GM19468 (cell line): ENCODE measurements at regions not wholly inside any gene's neighbourhood (a gene's known extent, or its start where the extent isn't known, plus 50 kb on each side); places are given as distances from the start of the nearest gene placed in this dataset.
"Not testable (repeated sequence)": the region's sequence is repeated elsewhere in the genome, so short reads cannot be mapped to it uniquely, and the experiment has no call there.

Experiments
- ATAC-seq: cut with Tn5 transposase; IDR thresholded peaks from one replicate; pipeline ENCODE4 v1.9.1; 2021; ENCODE audit warnings: mild to moderate bottlenecking, moderate library complexity, moderate number of reproducible peaks; ENCODE audit not compliant: unreplicated experiment; ENCODE audit errors: extremely low read depth

DNA sequence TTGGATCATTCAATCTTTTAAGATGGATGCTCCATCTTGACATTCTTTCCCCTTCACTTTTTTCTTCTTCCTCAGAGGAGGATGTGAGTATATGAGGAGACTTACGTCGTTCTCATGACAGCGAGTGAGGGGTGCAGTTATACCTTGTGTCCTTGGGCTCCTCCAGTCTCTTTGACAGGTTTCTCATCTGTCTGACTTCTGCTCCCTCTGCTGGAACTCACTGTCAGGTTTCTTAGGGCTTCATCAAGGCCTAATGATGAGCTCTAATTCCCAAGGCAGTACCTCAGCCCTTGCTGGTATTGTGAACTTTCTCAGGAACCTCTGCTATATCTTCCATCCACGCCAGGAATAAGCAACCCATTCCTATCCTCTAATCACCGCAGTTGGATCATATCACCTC, 237.8 kb upstream of the ADGRL3 start:
- no peak for ATAC-seq

DNA sequence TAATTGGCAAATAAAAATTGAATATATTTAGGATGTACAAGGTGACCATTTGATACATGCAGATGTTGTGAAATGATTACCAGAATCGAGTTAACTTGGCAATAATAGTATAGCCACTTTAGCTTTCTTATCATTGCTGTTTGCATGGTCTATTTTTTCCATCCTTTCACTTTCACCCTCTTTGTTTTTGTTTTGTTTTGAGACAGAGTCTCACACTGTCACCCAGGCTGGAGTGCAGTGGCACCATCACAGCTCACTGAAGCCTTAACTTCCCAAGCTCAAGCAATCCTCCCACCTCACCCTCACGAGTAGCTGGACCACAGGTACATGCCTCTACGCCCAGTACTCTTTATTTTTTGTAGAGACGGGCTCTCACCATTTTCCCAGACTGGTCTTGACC, 218.6 kb upstream of the ADGRL3 start:
- ATAC-seq: no peak

DNA sequence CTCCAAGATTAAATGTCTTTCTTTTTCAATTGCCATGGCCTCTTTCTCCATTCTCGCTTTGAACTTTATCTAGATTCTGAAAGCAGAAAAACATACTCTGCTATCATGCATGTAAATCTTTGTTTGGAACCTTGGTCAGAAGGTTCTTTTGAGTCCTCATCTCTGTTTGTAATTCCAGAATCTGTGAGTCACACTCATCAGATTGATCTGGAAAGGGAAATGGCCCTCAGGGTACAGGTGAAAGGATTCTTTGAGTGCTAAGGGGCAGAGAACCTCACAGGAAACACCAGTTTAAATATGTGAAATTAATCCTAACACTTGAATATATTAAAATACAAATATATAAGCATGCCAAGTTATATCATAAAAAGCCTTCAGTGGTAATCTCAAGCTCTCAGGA, 211.0 kb upstream of the ADGRL3 start:
- no peak for ATAC-seq

DNA sequence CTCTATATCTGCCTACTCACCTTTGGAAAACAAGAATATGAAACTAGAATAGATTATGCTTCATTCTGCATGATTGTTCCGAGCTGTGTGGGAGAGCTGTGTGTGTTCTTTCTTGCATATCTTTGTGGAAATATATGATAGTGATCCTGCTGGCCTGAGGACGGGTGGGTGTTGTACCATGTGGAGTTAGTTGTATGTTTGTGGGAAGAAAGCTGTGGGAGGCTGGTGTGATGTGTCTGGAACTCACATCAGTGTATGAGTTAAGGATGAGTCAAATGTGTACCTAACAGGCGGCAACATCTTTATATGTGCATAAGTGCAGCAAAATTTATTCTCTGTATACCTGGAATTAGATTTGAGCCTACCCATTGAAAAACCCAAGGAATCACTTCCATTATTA, 208.1 kb upstream of the ADGRL3 start:
- ATAC-seq: no peak

DNA sequence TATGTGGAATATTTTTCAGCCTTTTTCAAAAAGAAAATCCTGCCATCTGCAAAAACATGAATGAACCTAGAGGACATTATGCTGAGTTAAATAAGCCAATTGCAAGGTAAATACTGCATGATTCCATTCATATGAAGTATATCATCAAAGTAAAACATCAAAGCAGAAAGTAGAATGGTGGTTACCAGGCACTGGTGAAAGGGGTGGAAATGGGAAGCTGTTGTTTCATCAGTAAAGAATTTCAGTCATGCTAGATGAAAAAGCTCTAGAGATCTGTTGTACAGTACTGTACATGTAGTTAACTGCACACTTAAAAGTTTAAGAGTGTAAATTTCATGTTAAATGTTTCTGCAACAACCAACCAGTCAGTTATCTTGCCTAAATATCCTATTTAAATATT, 196.8 kb upstream of the ADGRL3 start:
- no peak for ATAC-seq

DNA sequence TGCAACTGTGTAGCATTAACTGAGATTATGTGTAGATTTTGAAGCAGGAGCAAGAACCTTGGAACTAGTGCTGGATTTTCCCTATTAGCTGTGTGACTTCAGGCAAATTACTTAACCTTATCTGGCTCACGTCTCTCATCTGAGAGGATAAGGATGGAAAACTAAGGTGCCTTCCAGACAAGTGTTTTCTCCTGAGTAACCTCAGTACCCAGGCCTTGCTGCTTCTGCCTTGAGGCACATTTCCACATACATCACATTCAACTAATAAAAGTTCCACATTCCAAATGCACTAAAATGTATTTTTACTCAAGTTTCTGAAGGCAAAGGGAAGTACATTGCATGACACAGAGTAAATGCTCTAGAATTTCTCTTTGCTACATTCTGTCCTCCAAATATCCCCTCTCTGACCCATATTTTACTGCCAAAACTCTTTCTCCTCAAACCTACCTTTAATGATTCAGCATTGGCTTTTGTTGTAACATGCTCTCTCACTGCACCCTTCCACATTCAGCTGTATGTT, 195.4 kb upstream of the ADGRL3 start:
- no peak for ATAC-seq

DNA sequence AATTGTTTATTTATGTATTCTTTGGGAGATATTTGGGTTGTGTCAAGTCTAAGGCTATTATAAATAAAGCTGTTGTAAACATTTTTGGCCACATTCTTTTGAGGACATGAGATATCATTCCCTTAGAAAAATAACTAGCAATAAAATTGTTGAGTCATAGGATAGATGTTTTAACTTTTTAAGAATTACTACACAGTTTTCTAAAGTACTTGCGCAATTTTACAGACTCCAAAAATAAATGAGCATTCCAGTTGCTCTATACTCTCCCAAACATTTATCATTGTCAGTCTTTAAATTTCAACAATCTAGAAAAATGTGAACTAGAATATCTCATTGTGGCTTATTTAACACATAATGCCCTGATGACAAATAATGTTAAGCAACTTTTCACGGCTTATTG, 189.1 kb upstream of the ADGRL3 start:
- ATAC-seq: no peak

DNA sequence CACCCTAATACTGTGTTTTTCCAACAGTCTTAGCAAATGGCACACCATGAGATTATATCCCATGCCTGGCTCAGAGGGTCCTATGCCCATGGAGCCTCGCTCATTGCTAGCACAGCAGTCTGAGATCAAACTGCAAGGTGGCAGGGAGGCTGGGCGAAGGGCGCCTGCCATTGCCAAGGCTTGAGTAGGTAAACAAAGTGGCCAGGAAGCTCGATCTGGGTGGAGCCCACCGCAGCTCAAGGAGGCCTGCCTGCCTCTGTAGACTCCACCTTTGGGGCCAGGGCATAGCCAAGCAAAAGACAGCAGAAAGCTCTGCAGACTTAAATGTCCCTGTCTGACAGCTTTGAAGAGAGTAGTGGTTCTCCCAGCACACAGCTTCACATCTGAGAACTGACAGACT, 188.2 kb upstream of the ADGRL3 start:
- not testable (repeated sequence) for ATAC-seq

DNA sequence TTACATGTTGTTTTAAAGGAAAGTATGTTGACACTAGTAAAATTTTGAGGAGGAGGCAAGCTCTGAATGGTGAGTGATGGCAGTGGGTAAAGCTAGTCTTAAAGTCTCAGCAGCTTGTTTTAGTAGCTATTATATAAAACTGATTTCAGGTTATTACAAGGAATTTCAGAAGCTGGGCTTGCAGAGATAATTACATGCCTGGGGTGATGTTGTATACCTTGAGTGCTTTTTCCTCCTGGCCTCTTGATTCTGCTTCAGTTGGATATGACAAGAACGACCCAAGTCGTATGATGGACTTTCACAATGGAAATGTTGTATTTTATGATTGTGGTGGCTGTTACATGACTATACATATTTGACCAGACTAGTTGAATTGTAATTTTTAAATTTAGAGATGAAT, 175.5 kb upstream of the ADGRL3 start:
- ATAC-seq: no peak

DNA sequence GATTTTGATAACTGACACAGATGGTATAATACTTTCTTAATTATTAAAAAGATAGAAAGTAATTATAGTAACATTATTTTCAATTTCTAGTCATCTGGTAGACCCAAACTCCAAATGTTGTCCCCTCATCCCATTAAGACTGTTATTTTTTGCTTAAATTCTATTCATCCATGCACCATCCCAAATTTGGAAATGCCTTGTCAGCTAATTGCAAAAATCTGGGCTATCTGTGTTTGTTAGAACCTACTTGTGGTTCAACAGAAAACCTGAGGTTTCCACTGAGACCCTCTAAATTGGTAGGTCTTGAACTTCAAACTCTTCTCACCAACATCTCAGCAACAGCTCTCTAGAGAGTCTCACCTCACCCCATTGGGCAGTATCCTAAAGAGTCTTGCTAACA, 172.2 kb upstream of the ADGRL3 start:
- ATAC-seq: no peak

DNA sequence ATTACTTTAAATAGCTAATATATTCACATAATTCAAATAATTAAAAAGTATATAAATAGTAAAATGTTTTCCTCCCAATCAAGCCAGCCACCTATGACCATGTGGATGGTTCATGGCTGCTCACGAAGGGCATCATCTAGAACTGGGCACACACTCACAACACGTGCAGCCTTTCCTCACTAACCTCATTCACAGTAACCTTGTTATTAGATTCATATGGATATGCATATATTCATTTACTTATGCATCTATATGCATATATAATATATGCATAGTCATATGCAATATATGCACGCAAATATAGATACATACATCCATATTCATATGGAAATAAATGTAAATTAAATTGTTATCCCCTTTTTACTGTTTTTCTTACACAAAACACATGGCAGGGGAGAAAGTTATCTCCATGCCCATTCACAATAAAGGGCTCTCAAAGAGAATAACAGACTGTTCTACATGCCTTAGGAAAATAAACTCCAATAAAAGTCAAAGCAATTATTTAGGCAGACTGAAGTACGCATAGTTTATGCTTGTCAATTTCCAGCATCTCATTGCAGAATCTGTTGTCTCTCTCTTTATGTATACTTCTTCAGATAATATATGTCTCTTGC, 163.9 kb upstream of the ADGRL3 start:
- ATAC-seq: no peak

DNA sequence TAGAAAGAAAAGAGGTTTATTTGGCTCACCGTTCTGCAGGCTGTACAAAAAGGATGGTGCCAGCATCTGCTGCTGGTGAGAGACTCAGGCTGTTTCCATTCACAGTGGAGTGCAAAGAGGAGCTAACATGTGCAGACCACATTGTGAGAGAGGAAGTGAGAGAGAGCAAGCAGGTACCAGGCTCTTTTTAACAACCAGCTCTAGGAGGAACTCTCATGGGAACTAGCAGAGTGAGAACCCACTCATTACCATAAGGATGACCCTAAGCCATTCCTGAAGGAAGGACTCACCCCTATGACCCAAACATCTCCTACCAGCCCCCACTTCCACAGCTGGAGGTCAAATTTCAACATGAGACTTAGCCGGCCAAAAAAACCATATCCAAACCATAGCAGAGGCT, 158.6 kb upstream of the ADGRL3 start:
- no peak for ATAC-seq

DNA sequence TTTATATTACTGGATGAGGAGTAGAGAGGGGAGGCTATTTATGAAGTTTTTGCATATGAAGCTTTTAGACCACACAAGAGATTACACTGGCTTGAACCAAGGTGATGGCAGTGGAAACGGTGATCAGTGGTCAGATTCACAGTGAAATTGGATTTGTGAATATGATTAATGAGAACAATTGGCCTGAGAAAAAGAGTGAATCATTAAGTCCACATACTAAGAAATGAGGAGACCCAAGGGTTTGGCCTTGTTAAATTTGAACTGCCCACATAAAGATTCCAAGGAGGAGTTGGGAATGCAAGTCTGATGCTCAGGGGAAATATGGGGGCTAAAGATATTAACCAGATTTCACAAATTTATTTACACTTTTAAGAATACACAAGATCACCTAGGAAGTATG, 155.3 kb upstream of the ADGRL3 start:
- no peak for ATAC-seq

DNA sequence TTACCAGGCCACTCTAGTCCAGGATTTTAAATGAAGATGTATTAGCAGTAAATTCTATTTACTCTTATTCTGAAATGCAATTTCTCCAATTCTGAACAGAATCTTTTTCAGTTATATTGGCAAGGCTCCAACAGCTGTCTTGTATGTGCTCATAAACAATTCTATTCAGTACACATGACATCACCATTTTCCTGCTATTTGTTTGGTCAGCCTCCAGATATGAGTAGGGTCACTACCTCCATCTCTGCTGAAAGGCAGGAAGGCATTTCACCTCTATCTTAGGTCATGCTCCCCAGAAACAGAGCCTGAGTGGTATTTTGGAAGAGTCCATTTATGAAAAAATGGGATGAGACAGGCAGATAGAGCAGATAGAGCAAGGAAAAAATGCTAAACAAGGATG, 151.1 kb upstream of the ADGRL3 start:
- ATAC-seq: no peak

DNA sequence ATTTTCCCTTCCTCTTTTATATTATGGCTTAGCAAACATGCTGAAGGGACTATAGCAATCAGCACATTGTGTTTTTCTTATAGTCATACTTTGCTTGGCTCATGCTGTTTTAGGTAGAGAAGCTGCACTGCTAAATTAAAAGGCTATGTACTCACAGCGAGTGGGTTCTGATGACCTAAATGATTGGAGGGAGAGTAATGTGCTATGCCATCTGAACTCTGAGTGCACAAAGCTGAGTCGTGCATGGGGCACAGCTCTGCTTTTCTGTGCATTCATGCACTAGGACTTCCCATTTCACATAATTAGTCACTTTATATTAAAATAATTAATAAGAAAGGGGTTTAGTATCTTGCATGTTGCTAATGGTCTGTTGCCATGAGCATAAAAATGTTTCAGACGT, 132.7 kb upstream of the ADGRL3 start:
- no peak for ATAC-seq

DNA sequence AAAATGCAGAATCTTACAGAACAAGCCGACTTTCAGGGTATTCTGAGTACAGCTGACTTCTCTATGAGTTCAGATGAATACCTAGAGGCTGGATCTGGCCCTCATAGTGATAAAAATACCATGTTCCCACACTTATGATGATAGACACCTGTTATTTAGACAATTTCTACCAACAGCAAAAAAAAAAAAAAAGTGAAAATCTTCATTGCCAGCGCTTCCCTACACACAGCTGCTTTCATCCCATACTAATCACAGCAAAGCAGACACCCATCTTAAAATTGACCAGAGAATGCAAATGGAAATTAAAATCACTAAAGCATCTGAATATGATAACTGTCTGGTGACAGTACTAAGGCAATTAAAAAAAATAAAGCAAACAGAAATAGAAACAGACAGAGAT, 132.1 kb upstream of the ADGRL3 start:
- no peak for ATAC-seq

DNA sequence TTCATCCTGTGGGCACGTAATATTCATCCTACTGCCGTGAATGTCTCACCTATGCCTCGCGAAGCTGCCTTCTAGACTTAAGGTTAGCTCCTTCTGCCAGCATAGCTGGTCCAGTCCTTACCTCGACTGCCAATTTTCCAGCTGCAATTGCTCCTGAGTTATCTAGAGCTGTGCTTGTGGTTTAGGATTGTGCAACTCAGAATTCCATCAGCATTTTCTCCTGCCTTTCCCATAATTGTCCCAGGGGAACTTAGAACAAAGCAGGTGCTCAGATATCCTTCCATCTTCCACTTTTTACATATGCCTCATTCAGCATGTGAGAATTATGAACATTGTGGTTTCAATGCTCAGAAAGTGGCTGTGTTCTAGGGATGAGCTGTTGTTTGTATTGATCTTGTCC, 131.4 kb upstream of the ADGRL3 start:
- ATAC-seq: no peak

DNA sequence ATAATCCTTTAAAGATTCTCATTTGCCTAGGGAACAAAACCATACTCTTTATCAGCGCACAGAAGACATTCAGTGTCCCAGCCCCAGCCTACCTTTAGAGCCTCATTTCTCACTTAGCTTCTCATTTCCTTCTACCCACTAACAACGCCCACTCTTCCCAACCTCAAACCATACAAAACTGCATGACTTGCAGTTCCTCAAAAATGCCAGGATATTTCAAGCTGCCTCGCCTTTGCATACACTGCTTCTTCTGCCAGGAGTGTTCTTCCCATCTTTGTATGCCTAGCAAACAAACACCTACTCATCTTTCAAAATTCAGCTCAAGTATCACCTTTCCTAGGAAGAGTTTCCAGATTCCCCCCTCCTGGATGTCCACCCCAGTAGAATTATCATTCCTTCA, 129.9 kb upstream of the ADGRL3 start:
- ATAC-seq: no peak

DNA sequence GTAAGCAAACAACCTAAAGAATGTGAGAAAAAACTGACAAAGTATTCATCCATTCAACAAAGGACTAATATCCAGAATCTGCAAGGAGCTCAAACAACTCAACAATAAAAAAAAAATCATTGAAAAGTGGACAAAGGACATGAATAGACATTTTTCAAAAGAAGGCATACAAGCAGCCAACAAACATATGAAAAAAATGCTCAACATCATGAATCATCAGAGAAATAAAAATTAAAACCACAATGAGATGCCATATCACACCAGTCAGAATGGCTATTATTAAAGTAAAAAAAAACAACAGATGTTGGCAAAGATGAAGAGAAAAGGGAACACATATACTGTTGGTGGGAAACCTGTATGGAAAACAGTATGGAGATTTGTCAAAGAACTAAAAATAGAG, 120.7 kb upstream of the ADGRL3 start:
- ATAC-seq: no peak

DNA sequence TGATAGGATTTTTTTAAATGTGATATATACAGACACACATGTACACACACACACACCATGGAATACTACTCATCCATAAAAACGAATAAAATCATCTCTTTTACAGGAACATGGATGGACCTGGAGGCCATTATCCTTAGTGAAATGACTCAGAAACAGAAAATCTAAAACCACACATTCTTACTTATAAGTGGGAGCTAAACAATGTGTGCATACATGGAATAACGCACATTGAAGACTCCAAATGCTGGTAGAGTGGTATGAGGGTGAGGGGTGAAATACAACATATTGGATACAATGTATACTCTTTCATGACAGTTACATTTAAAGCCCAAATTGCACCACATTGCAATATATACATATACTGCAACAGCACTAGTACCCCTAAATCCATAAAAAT, 120.2 kb upstream of the ADGRL3 start:
- no peak for ATAC-seq

DNA sequence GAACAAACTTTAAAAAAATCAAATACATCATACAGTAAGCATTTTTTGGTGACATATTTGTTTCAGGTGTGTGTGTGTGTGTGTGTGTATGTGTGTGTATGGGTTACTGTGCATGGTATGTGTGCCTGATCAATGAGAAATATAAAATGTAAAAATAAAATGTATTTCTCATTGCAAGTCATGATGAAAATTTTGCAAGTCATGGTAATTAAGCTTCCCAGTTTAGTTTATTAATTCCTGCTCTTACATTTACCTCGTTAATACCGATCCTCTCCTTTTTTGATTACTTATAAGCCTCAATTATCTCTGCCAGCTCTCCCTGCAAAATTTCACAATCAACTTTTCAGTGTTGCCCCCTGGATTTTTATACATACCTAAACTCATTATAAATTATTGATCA, 114.6 kb upstream of the ADGRL3 start:
- no peak for ATAC-seq

DNA sequence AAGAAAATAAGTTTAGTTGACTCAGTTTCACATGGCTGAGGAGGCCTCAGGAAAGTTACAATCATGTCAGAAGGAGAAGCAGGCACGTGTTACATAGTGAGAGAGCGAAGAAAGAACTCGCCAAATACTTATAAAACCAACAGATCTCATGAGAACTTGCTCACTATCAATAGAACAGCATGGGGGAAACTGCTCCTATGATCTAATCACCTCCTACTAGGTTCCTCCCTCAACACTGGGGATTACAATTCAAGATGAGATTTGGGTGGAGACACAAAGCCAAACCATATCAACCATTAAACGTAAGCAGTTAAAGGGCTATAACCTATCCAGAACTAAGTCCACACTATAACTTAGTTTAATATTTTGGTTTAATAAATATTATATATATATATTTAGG, 113.8 kb upstream of the ADGRL3 start:
- no peak for ATAC-seq

DNA sequence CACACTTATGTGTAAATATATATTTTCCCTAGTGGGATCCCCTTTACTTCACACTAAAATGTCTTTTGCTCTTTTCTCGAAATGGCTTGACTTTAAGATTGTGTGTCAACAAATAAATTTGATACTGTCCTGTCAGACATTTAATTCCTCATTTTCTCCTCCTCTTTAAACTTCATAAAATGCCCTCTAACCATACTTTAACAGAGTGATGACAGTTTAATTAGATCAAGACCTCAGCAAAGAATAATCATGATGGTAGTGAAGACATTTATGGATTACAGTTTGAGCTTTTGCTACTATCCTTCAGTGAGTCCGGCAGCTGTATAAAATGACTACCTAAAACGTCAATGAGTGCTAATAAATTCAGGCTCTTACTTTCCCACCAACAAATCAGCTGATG, 113.1 kb upstream of the ADGRL3 start:
- no peak for ATAC-seq
